SK-N-SH (cell line): ENCODE measurements at regions not wholly inside any gene's neighbourhood (a gene's known extent, or its start where the extent isn't known, plus 50 kb on each side); places are given as distances from the start of the nearest gene placed in this dataset.

ENCODE experiments used
- CTCF ChIA-PET: fragments of 300-600, 350-600 bp; formaldehyde crosslinking; extraction: SDS; loops from one replicate; lab custom pipeline; 2021; lab: Yijun Ruan, JAX
- POLR2A ChIA-PET: fragments of 350-600 bp; sonication (Branson Sonifier 250); formaldehyde crosslinking; extraction: SDS; loops from one replicate; lab custom pipeline; 2020; ENCODE audit warnings: antibody characterized with exemption, inconsistent platforms; lab: Yijun Ruan, JAX
- DNase-seq: peaks from one replicate; pipeline ENCODE4 v3.0.0; 2012
- H2AFZ ChIP-seq: fragments of 200-600 bp; sonication (generic); 2 replicates; pipeline ENCODE4 v1.8.1; 2016; ENCODE audit warnings: antibody characterized with exemption, mild to moderate bottlenecking, low read depth
- H3F3A ChIP-seq: fragments of 200-600 bp; sonication (generic); replicated peaks from 2 replicates; pipeline ENCODE3; 2016; ENCODE audit warnings: antibody characterized with exemption, mild to moderate bottlenecking; ENCODE audit not compliant: insufficient read depth
- H3K27ac ChIP-seq, 2 experiments: fragments of 200-500 bp in 1 of 2; fragments of 200-600 bp in 1 of 2; sonication (Bioruptor generic) in 1 of 2; sonication (generic), shearing (Covaris generic) in 1 of 2; 2 replicates each; pipeline versions ENCODE4 v1.5.1 to v1.6.1; 2014 to 2016; ENCODE audit warnings: low read depth in 2 of 2, inconsistent platforms in 1 of 2, low read length in 1 of 2, mild to moderate bottlenecking in 1 of 2, mixed read lengths in 1 of 2
- H3K27me3 ChIP-seq: fragments of 200-600 bp; sonication (generic), shearing (Covaris generic); 2 replicates; pipeline ENCODE4 v1.6.1; 2016; ENCODE audit warnings: mixed run types; ENCODE audit not compliant: insufficient read depth
- H3K36me3 ChIP-seq, 2 experiments: fragments of 200-500 bp in 1 of 2; fragments of 200-600 bp in 1 of 2; sonication (Bioruptor generic) in 1 of 2; sonication (generic) in 1 of 2; replicated peaks in 1 of 2; 2 replicates each; pipeline versions ENCODE3 to v1.5.1; 2014 to 2016; ENCODE audit warnings: low read length in 1 of 2, mild to moderate bottlenecking in 1 of 2; ENCODE audit not compliant: insufficient read depth in 2 of 2, control insufficient read depth in 1 of 2
- H3K4me1 ChIP-seq, 2 experiments: fragments of 200-500 bp in 1 of 2; fragments of 200-600 bp in 1 of 2; sonication (Bioruptor generic) in 1 of 2; sonication (generic), shearing (Covaris generic) in 1 of 2; 2 replicates each; pipeline versions ENCODE4 v1.5.1 to v1.6.1; 2014 to 2016; ENCODE audit warnings: low read depth in 1 of 2, low read length in 1 of 2, mixed run types in 1 of 2; ENCODE audit not compliant: insufficient read depth in 2 of 2, control insufficient read depth in 1 of 2
- H3K4me2 ChIP-seq: fragments of 200-600 bp; sonication (generic), shearing (Covaris generic); 2 replicates; pipeline ENCODE4 v1.6.1; 2017; ENCODE audit warnings: mixed run types
- H3K4me3 ChIP-seq, 2 experiments: fragments of 200-500 bp in 1 of 2; fragments of 200-600 bp in 1 of 2; sonication (Bioruptor generic) in 1 of 2; sonication (generic), shearing (Covaris generic) in 1 of 2; 2 replicates each; pipeline versions ENCODE4 v1.5.1 to v1.8.1; 2014 to 2016; ENCODE audit warnings: low read depth in 2 of 2, inconsistent platforms in 1 of 2, low read length in 1 of 2, mild to moderate bottlenecking in 1 of 2, mixed read lengths in 1 of 2, moderate library complexity in 1 of 2
- H3K79me2 ChIP-seq: fragments of 200-600 bp; sonication (generic); 2 replicates; pipeline ENCODE4 v1.8.1; 2017; ENCODE audit warnings: mild to moderate bottlenecking; ENCODE audit not compliant: insufficient read depth
- H3K9ac ChIP-seq: fragments of 200-600 bp; sonication (generic); 2 replicates; pipeline ENCODE4 v1.6.1; 2017; ENCODE audit warnings: mixed run types
- H3K9me2 ChIP-seq: fragments of 200-600 bp; sonication (generic); 2 replicates; pipeline ENCODE4 v1.6.1; 2017; ENCODE audit warnings: mixed run types
- H3K9me3 ChIP-seq: fragments of 200-600 bp; sonication (generic); 2 replicates; pipeline ENCODE4 v1.6.1; 2017; ENCODE audit warnings: mixed run types, mild to moderate bottlenecking, moderate library complexity
- H4K20me1 ChIP-seq: fragments of 200-600 bp; sonication (generic); 2 replicates; pipeline ENCODE4 v1.6.1; 2017; ENCODE audit warnings: mild to moderate bottlenecking, mixed run types; ENCODE audit not compliant: insufficient read depth
- EP300 ChIP-seq, 2 experiments: IDR thresholded peaks; 2 replicates each; pipeline versions ENCODE4 v1.4.0 to v1.6.1; 2012; ENCODE audit warnings: borderline replicate concordance in 1 of 2, low read depth in 1 of 2, low read length in 1 of 2
- EZH2phosphoT487 ChIP-seq: fragments of 200-600 bp; sonication (generic); IDR thresholded peaks from 2 replicates; pipeline ENCODE4 v1.6.1; 2017; ENCODE audit warnings: low read depth, mixed run types, mild to moderate bottlenecking, antibody characterized with exemption, moderate library complexity, borderline replicate concordance
- FOXJ3 ChIP-seq: sonication (generic); formaldehyde crosslinking; IDR thresholded peaks from 2 replicates; pipeline ENCODE4 v1.5.1; 2020; ENCODE audit warnings: mild to moderate bottlenecking, missing genetic modification reagents
- GABPA ChIP-seq: IDR thresholded peaks from 2 replicates; pipeline ENCODE4 v1.4.0; 2012; ENCODE audit warnings: low read depth, mild to moderate bottlenecking
- MAX ChIP-seq: IDR thresholded peaks from 2 replicates; pipeline ENCODE4 v1.4.0; 2012; ENCODE audit warnings: low read depth
- MXI1 ChIP-seq: IDR thresholded peaks from 2 replicates; pipeline ENCODE4 v1.6.1; 2012; ENCODE audit warnings: mild to moderate bottlenecking, low read depth, low read length, improper control_type of control experiment
- RFX5 ChIP-seq: IDR thresholded peaks from 2 replicates; pipeline ENCODE4 v1.6.1; 2012; ENCODE audit warnings: mild to moderate bottlenecking, improper control_type of control experiment, low read length
- SIN3A ChIP-seq: IDR thresholded peaks from 2 replicates; pipeline ENCODE4 v1.6.1; 2012; ENCODE audit warnings: low read depth, mild to moderate bottlenecking, low read length, moderate library complexity, borderline replicate concordance
- SMC3 ChIP-seq: IDR thresholded peaks from 2 replicates; pipeline ENCODE4 v1.6.1; 2012; ENCODE audit warnings: low read depth, low read length, improper control_type of control experiment
- TEAD4 ChIP-seq: IDR thresholded peaks from 2 replicates; pipeline ENCODE4 v1.4.0; 2012; ENCODE audit warnings: mild to moderate bottlenecking, borderline replicate concordance; ENCODE audit not compliant: insufficient read depth
- WGBS: methylation state at CpG from one replicate; pipeline ENCODE4 v1.1.6; 2017; ENCODE audit warnings: low lambda C conversion rate; 5-methylcytosine and 5-hydroxymethylcytosine counted together
- TF ChIP-seq, protein P1 (sequence below): fragments of 200-600 bp; sonication (generic); IDR thresholded peaks from 2 replicates; pipeline ENCODE4 v1.6.1; 2017; ENCODE audit warnings: antibody characterized with exemption, mild to moderate bottlenecking, moderate library complexity

DNA sequence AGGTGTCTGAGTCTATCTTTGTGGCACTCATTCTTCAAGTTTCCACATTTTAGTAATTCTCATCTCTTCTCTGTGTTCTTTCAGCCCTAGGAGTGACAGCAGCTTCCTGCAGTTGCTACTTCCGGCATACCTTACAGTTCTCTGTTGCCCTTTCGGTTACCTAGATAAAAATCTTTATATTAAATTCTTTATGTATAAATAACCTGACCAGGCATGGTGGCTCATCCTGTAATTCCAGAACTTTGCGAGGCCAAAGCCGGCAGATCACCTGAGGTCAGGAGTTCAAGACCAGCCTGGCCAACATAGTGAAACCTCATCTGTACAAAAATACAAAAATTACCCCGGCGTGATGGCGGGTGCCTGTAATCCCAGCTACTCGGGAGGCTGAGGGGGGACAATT lies 62.9 kb downstream of the CDKN2C start:
- Histone ChIP-seq H3K36me3 (no peaks in the 10 kb centered on the region), H3K79me2 (no peaks in the 10 kb centered on the region), H3K9me2 (no peaks in the 10 kb centered on the region), H3F3A (no peaks in the 10 kb centered on the region), H3K27me3 (no peaks in the 10 kb centered on the region), H3K9ac (no peak overlapping the region)
- POLR2A ChIA-PET = no interaction called here
- no peak for TF ChIP-seq MAX
- TF ChIP-seq EP300 (IDR thresholded peaks at IDR 0.05; ENCODE audit: borderline replicate concordance in 1 of 2, low read depth in 1 of 2, low read length in 1 of 2) = no peak
- TF ChIP-seq EZH2phosphoT487 = no peak
- TF ChIP-seq MXI1 = no peak
- TF ChIP-seq, protein P1, sequence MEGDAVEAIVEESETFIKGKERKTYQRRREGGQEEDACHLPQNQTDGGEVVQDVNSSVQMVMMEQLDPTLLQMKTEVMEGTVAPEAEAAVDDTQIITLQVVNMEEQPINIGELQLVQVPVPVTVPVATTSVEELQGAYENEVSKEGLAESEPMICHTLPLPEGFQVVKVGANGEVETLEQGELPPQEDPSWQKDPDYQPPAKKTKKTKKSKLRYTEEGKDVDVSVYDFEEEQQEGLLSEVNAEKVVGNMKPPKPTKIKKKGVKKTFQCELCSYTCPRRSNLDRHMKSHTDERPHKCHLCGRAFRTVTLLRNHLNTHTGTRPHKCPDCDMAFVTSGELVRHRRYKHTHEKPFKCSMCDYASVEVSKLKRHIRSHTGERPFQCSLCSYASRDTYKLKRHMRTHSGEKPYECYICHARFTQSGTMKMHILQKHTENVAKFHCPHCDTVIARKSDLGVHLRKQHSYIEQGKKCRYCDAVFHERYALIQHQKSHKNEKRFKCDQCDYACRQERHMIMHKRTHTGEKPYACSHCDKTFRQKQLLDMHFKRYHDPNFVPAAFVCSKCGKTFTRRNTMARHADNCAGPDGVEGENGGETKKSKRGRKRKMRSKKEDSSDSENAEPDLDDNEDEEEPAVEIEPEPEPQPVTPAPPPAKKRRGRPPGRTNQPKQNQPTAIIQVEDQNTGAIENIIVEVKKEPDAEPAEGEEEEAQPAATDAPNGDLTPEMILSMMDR = no peak
- TF ChIP-seq SIN3A = no peak
- TF ChIP-seq, all 33 proteins: peak for 0
- Histone ChIP-seq H3K4me2 (no peak overlapping the region), H3K4me1 (no peaks in the 10 kb centered on the region), H3K27ac (no peak overlapping the region), H3K4me3 (no peak overlapping the region), H4K20me1 (no peaks in the 10 kb centered on the region), H2AFZ (no peak overlapping the region), H3K9me3 (no peaks in the 10 kb centered on the region)
- CTCF ChIA-PET = no interaction called here
- DNase-seq = no peak
- 72% methylated on average over 8 of the region's 8 CpGs for WGBS

DNA sequence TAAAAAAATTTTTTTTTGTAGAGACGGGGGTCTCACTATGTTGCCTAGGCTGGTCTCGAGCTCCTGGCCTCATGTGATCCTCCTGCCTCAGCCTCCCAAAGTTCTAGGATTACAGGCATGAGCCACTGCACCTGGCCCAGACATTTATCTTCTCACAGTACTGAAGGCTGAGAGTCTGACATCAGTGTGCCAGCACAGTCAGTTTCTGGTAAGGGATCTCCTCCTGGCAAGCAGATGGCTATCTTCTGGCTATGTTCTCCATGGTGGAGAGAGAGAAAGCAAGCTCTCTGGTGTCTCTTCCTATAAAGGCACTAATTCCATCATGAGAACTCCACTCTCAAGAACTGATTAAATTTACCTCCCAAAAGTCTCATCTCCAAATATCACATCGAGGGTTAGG lies 57.8 kb upstream of the C1orf185 start:
- WGBS = 46% methylated on average over 2 of the region's 3 CpGs
- CTCF ChIA-PET = interaction anchor here (0.7 to 1.3 kb wide), 4 partner anchors 9 to 558 kb away, joined by 3 to 7 read pairs (median 4); no protein-coding TSS in a partner anchor
- Histone ChIP-seq H3K9me2 (no peaks in the 10 kb centered on the region), H3K79me2 (no peaks in the 10 kb centered on the region), H3K27me3 (no peaks in the 10 kb centered on the region), H3K36me3 (no peaks in the 10 kb centered on the region), H3K4me2 (no peak overlapping the region), H4K20me1 (no peaks in the 10 kb centered on the region), H3K9me3 (no peaks in the 10 kb centered on the region), H3K4me1 (no peaks in the 10 kb centered on the region), H2AFZ (no peak overlapping the region; the same call in 1 of the 2 replicates), H3K9ac (no peak overlapping the region), H3K27ac (no peak overlapping the region), H3K4me3 (no peak overlapping the region), H3F3A (no peaks in the 10 kb centered on the region)
- POLR2A ChIA-PET = no interaction called here
- no peak for TF ChIP-seq TEAD4
- TF ChIP-seq SMC3 = no peak
- TF ChIP-seq GABPA = no peak
- TF ChIP-seq RFX5 = no peak
- no peak for TF ChIP-seq FOXJ3 (CRISPR knock-in tag)
- no peak for DNase-seq
